OCI-LY7 (cell line): ENCODE measurements at regions not wholly inside any gene's neighbourhood (a gene's known extent, or its start where the extent isn't known, plus 50 kb on each side); places are given as distances from the start of the nearest gene placed in this dataset.

Experiments
- BruUV-seq: library from RNA; stranded (reverse); fragments of 400-500 nt; replicated peaks from 2 replicates; lab custom pipeline; 2021; lab: Mats Ljungman, UMichigan
- CTCF ChIA-PET: fragments of 300-600 bp; sonication (Branson Sonifier 250); formaldehyde crosslinking; loops from one replicate; lab custom pipeline; 2022; ENCODE audit warnings: antibody characterized with exemption; ENCODE audit not compliant: unreplicated experiment; lab: Charles Lee
- POLR2A ChIA-PET: fragments of 300-600 bp; sonication (Branson Sonifier 250); formaldehyde crosslinking; loops from one replicate; lab custom pipeline; 2022; ENCODE audit warnings: antibody characterized with exemption; lab: Charles Lee
- DNase-seq: peaks from one replicate; pipeline ENCODE4 v3.0.0-alpha.2; 2015; ENCODE audit warnings: low spot score
- H2AFZ ChIP-seq: fragments of 200-600 bp; sonication (generic), shearing (Covaris generic); 2 replicates; pipeline ENCODE4 v1.6.1; 2014; ENCODE audit warnings: mild to moderate bottlenecking, antibody characterized with exemption, low read length, moderate library complexity
- H3K27ac ChIP-seq: fragments of 200-600 bp; sonication (generic); 2 replicates; pipeline ENCODE4 v1.5.1; 2014; ENCODE audit warnings: mixed run types, low read depth, mild to moderate bottlenecking, moderate library complexity, low read length, inconsistent platforms; ENCODE audit not compliant: poor library complexity, severe bottlenecking
- H3K36me3 ChIP-seq: fragments of 200-600 bp; sonication (generic); 2 replicates; pipeline ENCODE4 v1.6.1; 2014; ENCODE audit warnings: mild to moderate bottlenecking, antibody characterized with exemption, low read length, moderate library complexity, mixed read lengths; ENCODE audit not compliant: insufficient read depth
- H3K4me1 ChIP-seq: fragments of 200-600 bp; sonication (generic); 2 replicates; pipeline ENCODE4 v1.5.1; 2014; ENCODE audit warnings: mild to moderate bottlenecking, low read length; ENCODE audit not compliant: insufficient read depth, poor library complexity, severe bottlenecking
- H3K4me2 ChIP-seq: fragments of 200-600 bp; sonication (generic); 2 replicates; pipeline ENCODE4 v1.6.1; 2014; ENCODE audit warnings: mild to moderate bottlenecking, low read length
- H3K4me3 ChIP-seq: fragments of 200-600 bp; sonication (generic); 2 replicates; pipeline ENCODE4 v1.5.1; 2014; ENCODE audit warnings: mild to moderate bottlenecking, low read depth, low read length; ENCODE audit not compliant: poor library complexity, severe bottlenecking
- H3K79me2 ChIP-seq: fragments of 200-600 bp; sonication (generic); 2 replicates; pipeline ENCODE4 v1.6.1; 2016; ENCODE audit warnings: low read depth, mild to moderate bottlenecking, low read length, moderate library complexity, mixed read lengths; ENCODE audit not compliant: insufficient read depth
- H3K9me2 ChIP-seq: fragments of 200-600 bp; sonication (generic); 2 replicates; pipeline ENCODE4 v1.6.1; 2016; ENCODE audit warnings: mild to moderate bottlenecking, low read length, mixed read lengths; ENCODE audit not compliant: insufficient read depth
- H3K9me3 ChIP-seq: fragments of 200-600 bp; sonication (generic); 2 replicates; pipeline ENCODE4 v1.6.1; 2014; ENCODE audit warnings: mild to moderate bottlenecking, mixed run types, low read length, mixed read lengths
- H4K20me1 ChIP-seq: fragments of 200-600 bp; sonication (generic); 2 replicates; pipeline ENCODE4 v1.6.1; 2014; ENCODE audit warnings: mild to moderate bottlenecking, antibody characterized with exemption, low read length, moderate library complexity, mixed read lengths; ENCODE audit not compliant: insufficient read depth
- CTCF ChIP-seq: fragments of 200-600 bp; sonication (generic); conservative IDR thresholded peaks from 2 replicates; pipeline ENCODE4 v1.5.1; 2014; ENCODE audit warnings: mild to moderate bottlenecking, antibody characterized with exemption, low read length, moderate library complexity, mixed read lengths
- EZH2phosphoT487 ChIP-seq: fragments of 200-600 bp; sonication (generic); IDR thresholded peaks from 2 replicates; pipeline ENCODE4 v1.6.1; 2018; ENCODE audit warnings: low read depth, borderline replicate concordance, mild to moderate bottlenecking, mixed run types, antibody characterized with exemption, low read length, moderate library complexity, mixed read lengths
- intact Hi-C: fragments of 100-400 bp; cut with micrococcal nuclease; formaldehyde crosslinking; loops from one replicate; pipeline ENCODE4 v1.10.0; 2022; ENCODE audit not compliant: unreplicated experiment

- DNase-seq: no peak
- Histone ChIP-seq H3K9me2 (no peaks in the 10 kb centered on the region), H3K9me3 (no peaks in the 10 kb centered on the region), H4K20me1 (no peaks in the 10 kb centered on the region), H3K79me2 (no peaks in the 10 kb centered on the region), H3K4me3 (no peak overlapping the region), H3K36me3 (no peaks in the 10 kb centered on the region), H3K27ac (no peak overlapping the region), H2AFZ (no peak overlapping the region), H3K4me2 (no peak overlapping the region), H3K4me1 (no peaks in the 10 kb centered on the region)
- POLR2A ChIA-PET: no interaction called here
- CTCF ChIA-PET: no interaction called here
- no peak for TF ChIP-seq EZH2phosphoT487
- no peak for TF ChIP-seq CTCF
- no TSS peak for BruUV-seq
- intact Hi-C loops: no loop called here
These were observed 129.9 kb downstream of the GALC start for GRCh38 chr14:87863047-87863446.

DNA sequence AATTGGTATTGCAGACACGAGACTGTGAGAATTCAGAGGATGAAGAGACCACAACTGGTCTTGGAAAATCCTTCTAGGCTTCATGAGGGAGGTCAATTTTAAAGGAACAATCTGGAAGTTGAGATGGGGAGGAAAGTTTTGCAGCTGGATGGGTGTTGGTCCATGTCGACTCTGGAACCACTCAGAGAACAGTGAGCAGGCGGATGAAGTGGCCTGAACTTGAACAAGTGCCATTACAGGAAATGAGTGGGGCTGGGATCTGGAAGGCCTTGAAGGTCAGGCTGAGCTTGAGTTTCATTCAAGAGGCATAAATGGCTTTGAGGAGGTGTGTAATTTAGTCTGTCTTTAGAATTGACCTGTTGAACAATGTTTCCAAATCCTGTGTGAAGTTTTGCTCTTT is 140.9 kb downstream of the GALC start:
- BruUV-seq: no TSS peak
- H2AFZ ChIP-seq: no peak overlapping the region
- H3K27ac ChIP-seq: no peak overlapping the region
- no peaks in the 10 kb centered on the region for H3K4me1 ChIP-seq
- intact Hi-C loops: no loop called here
- no peak overlapping the region for H3K4me3 ChIP-seq
- H3K79me2 ChIP-seq: no peaks in the 10 kb centered on the region
- no peaks in the 10 kb centered on the region for H3K9me3 ChIP-seq
- no peak overlapping the region for H3K4me2 ChIP-seq
- CTCF ChIA-PET: no interaction called here
- H4K20me1 ChIP-seq: no peaks in the 10 kb centered on the region
- DNase-seq: no peak
- H3K36me3 ChIP-seq: no peaks in the 10 kb centered on the region
- no peaks in the 10 kb centered on the region for H3K9me2 ChIP-seq
- POLR2A ChIA-PET: interaction anchor here (1.0 kb wide), 1 partner anchor 10 kb away, joined by 3 read pairs; no protein-coding TSS in a partner anchor
- no peak for TF ChIP-seq CTCF
- TF ChIP-seq EZH2phosphoT487: no peak

DNA sequence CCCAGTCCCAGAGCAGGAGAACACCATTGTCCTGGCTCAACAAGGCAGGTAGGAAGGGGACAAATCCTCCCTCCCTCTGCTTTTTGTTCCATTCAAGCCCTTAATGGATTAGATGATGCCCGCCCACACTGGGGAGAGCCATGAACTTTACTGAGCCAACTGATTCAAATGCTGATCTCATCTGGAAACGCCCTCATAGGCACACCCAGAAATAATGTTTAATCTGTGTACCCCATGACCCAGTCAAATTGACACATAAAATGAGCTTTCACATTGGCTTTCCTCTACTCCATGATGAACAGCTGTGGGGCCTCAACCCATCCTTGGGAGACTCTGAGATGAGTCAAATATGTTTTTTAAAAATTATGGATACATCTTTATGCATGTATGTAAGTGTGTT is 141.8 kb downstream of the GALC start:
- no peaks in the 10 kb centered on the region for H3K4me1 ChIP-seq
- H3K4me2 ChIP-seq: no peak overlapping the region
- H3K36me3 ChIP-seq: no peaks in the 10 kb centered on the region
- H3K79me2 ChIP-seq: no peaks in the 10 kb centered on the region
- POLR2A ChIA-PET: no interaction called here
- H2AFZ ChIP-seq: no peak overlapping the region
- intact Hi-C loops: no loop called here
- H3K9me3 ChIP-seq: no peaks in the 10 kb centered on the region
- H4K20me1 ChIP-seq: no peaks in the 10 kb centered on the region
- TF ChIP-seq CTCF (no peak), EZH2phosphoT487 (no peak)
- DNase-seq: no peak
- H3K9me2 ChIP-seq: no peaks in the 10 kb centered on the region
- H3K27ac ChIP-seq: no peak overlapping the region
- CTCF ChIA-PET: no interaction called here
- H3K4me3 ChIP-seq: no peak overlapping the region
- BruUV-seq: no TSS peak
